IMR-90 (cell line): ENCODE measurements at regions not wholly inside any gene's neighbourhood (a gene's known extent, or its start where the extent isn't known, plus 50 kb on each side); places are given as distances from the start of the nearest gene placed in this dataset.

Experiments
- ATAC-seq: fragments of 200-7000 bp; cut with Tn5 transposase; 2 replicates; pipeline ENCODE4 v1.9.1; 2020; ENCODE audit warnings: low read depth, mild to moderate bottlenecking, moderate library complexity
- BruUV-seq: library from RNA; stranded (reverse); fragments of 400-500 nt; replicated peaks from 2 replicates; lab custom pipeline; 2021; lab: Mats Ljungman, UMichigan
- CTCF ChIA-PET: fragments of 300-600 bp; formaldehyde crosslinking; extraction: SDS; loops from one replicate; lab custom pipeline; 2021; ENCODE audit warnings: antibody characterized with exemption; lab: Yijun Ruan, JAX
- POLR2A ChIA-PET: fragments of 300-600 bp; sonication (Branson Sonifier 250); formaldehyde crosslinking; loops from one replicate; lab custom pipeline; 2022; ENCODE audit warnings: antibody characterized with exemption; ENCODE audit not compliant: unreplicated experiment; lab: Charles Lee
- DNase-seq: peaks from one replicate; pipeline ENCODE4 v3.0.0; 2013
- H2AFZ ChIP-seq: replicated peaks from 2 replicates; pipeline ENCODE3; 2013; ENCODE audit warnings: low read length, mild to moderate bottlenecking; ENCODE audit not compliant: poor library complexity
- H2AK5ac ChIP-seq: 2 replicates; pipeline ENCODE4 v1.6.1; 2013; ENCODE audit warnings: low read depth, low read length, inconsistent platforms
- H2AK9ac ChIP-seq: replicated peaks from 2 replicates; pipeline ENCODE3; 2013; ENCODE audit warnings: mild to moderate bottlenecking, low read depth, low read length, moderate library complexity; ENCODE audit not compliant: poor library complexity
- H2BK120ac ChIP-seq: 2 replicates; pipeline ENCODE4 v1.6.1; 2013; ENCODE audit warnings: low read depth, low read length, inconsistent platforms
- H2BK15ac ChIP-seq: 3 replicates; pipeline ENCODE4 v1.6.1; 2013; ENCODE audit warnings: low read depth, low read length, inconsistent platforms
- H2BK20ac ChIP-seq: 2 replicates; pipeline ENCODE4 v1.6.1; 2013; ENCODE audit warnings: low read depth, mild to moderate bottlenecking, inconsistent platforms, low read length, moderate library complexity
- H2BK5ac ChIP-seq: 2 replicates; pipeline ENCODE4 v1.6.1; 2013; ENCODE audit warnings: mild to moderate bottlenecking, low read depth, low read length, inconsistent platforms; ENCODE audit not compliant: poor library complexity, severe bottlenecking
- H3K14ac ChIP-seq: replicated peaks from 2 replicates; pipeline ENCODE4 v1.6.1; 2013; ENCODE audit warnings: low read depth, low read length, inconsistent platforms
- H3K18ac ChIP-seq: 2 replicates; pipeline ENCODE4 v1.6.1; 2013; ENCODE audit warnings: low read depth, low read length, control low read depth
- H3K23ac ChIP-seq: 2 replicates; pipeline ENCODE4 v1.6.1; 2013; ENCODE audit warnings: low read depth, low read length, inconsistent platforms
- H3K27ac ChIP-seq: 2 replicates; pipeline ENCODE4 v1.5.1; 2013; ENCODE audit warnings: mild to moderate bottlenecking, control low read depth, low read length; ENCODE audit not compliant: insufficient read depth
- H3K27me3 ChIP-seq: 2 replicates; pipeline ENCODE4 v1.6.1; 2013; ENCODE audit warnings: low read length; ENCODE audit not compliant: control insufficient read depth, insufficient read depth
- H3K36me3 ChIP-seq: 2 replicates; pipeline ENCODE4 v1.6.1; 2013; ENCODE audit warnings: low read length, mixed read lengths; ENCODE audit not compliant: control insufficient read depth, insufficient read depth
- H3K4ac ChIP-seq: 2 replicates; pipeline ENCODE4 v1.6.1; 2013; ENCODE audit warnings: low read depth, low read length, inconsistent platforms
- H3K4me1 ChIP-seq: 2 replicates; pipeline ENCODE4 v1.6.1; 2013; ENCODE audit warnings: low read length, mixed read lengths; ENCODE audit not compliant: control insufficient read depth, insufficient read depth
- H3K4me2 ChIP-seq: 2 replicates; pipeline ENCODE4 v1.6.1; 2013; ENCODE audit warnings: low read depth, mild to moderate bottlenecking, control low read depth, low read length, moderate library complexity
- H3K4me3 ChIP-seq: 2 replicates; pipeline ENCODE4 v1.5.1; 2013; ENCODE audit warnings: low read depth, mild to moderate bottlenecking, control low read depth, low read length, moderate library complexity; ENCODE audit not compliant: insufficient read depth
- H3K56ac ChIP-seq: 2 replicates; pipeline ENCODE4 v1.6.1; 2013; ENCODE audit warnings: low read length, inconsistent platforms; ENCODE audit not compliant: insufficient read depth; ENCODE audit errors: extremely low read depth
- H3K79me1 ChIP-seq, 2 experiments: 2 replicates each; pipeline ENCODE4 v1.6.1; 2013; ENCODE audit warnings: low read length in 2 of 2, inconsistent platforms in 1 of 2, low read depth in 1 of 2
- H3K9ac ChIP-seq: 2 replicates; pipeline ENCODE4 v1.6.1; 2013; ENCODE audit warnings: low read depth, low read length, control low read depth
- H3K9me1 ChIP-seq: 2 replicates; pipeline ENCODE4 v1.6.1; 2013; ENCODE audit warnings: low read length, inconsistent platforms; ENCODE audit not compliant: insufficient read depth
- H3K9me3 ChIP-seq: 2 replicates; pipeline ENCODE4 v1.6.1; 2013; ENCODE audit warnings: low read length; ENCODE audit not compliant: control insufficient read depth, insufficient read depth
- H4K20me1 ChIP-seq: 2 replicates; pipeline ENCODE4 v1.6.1; 2013; ENCODE audit warnings: low read length, inconsistent platforms; ENCODE audit not compliant: insufficient read depth
- H4K5ac ChIP-seq: 2 replicates; pipeline ENCODE4 v1.6.1; 2013; ENCODE audit warnings: mild to moderate bottlenecking, low read depth, low read length, control low read depth
- H4K8ac ChIP-seq, 2 experiments: 2 replicates each; pipeline ENCODE4 v1.6.1; 2013; ENCODE audit warnings: low read depth in 2 of 2, low read length in 2 of 2, control low read depth in 1 of 2, inconsistent platforms in 1 of 2
- H4K91ac ChIP-seq: 2 replicates; pipeline ENCODE4 v1.6.1; 2013; ENCODE audit warnings: low read depth, low read length, inconsistent platforms; ENCODE audit not compliant: insufficient read depth
- BHLHE40 ChIP-seq: fragments of 150-350 bp; IDR thresholded peaks from 2 replicates; pipeline ENCODE4 v1.6.1; 2016; ENCODE audit warnings: mild to moderate bottlenecking, low read depth, low read length
- CEBPB ChIP-seq: IDR thresholded peaks from 2 replicates; pipeline ENCODE4 v1.6.1; 2012; ENCODE audit warnings: low read depth, low read length, improper control_type of control experiment
- CHD1 ChIP-seq: IDR thresholded peaks from 2 replicates; pipeline ENCODE4 v1.6.1; 2012; ENCODE audit warnings: low read depth, low read length, improper control_type of control experiment
- CTCF ChIP-seq: conservative IDR thresholded peaks from 2 replicates; pipeline ENCODE4 v1.5.1; 2012; ENCODE audit warnings: mild to moderate bottlenecking, low read depth, low read length, improper control_type of control experiment
- ELK1 ChIP-seq: fragments of 150-350 bp; IDR thresholded peaks from 2 replicates; pipeline ENCODE4 v1.6.1; 2016; ENCODE audit warnings: low read depth, mild to moderate bottlenecking, low read length, moderate library complexity, borderline replicate concordance
- FOS ChIP-seq: fragments of 150-350 bp; IDR thresholded peaks from 2 replicates; pipeline ENCODE4 v1.6.1; 2016; ENCODE audit warnings: low read depth, low read length
- MAFK ChIP-seq: IDR thresholded peaks from 2 replicates; pipeline ENCODE4 v1.6.1; 2012; ENCODE audit warnings: low read depth, low read length, improper control_type of control experiment
- MAZ ChIP-seq: IDR thresholded peaks from 2 replicates; pipeline ENCODE4 v1.6.1; 2012; ENCODE audit warnings: low read depth, mild to moderate bottlenecking, low read length, improper control_type of control experiment, moderate library complexity, borderline replicate concordance
- MXI1 ChIP-seq: IDR thresholded peaks from 2 replicates; pipeline ENCODE4 v1.6.1; 2012; ENCODE audit warnings: low read depth, mild to moderate bottlenecking, low read length, moderate library complexity, borderline replicate concordance
- POLR2A ChIP-seq: IDR thresholded peaks from 2 replicates; pipeline ENCODE4 v1.6.1; 2012; ENCODE audit warnings: mild to moderate bottlenecking, low read depth, low read length
- RAD21 ChIP-seq: IDR thresholded peaks from 2 replicates; pipeline ENCODE4 v1.6.1; 2012; ENCODE audit warnings: low read length, improper control_type of control experiment
- RCOR1 ChIP-seq: IDR thresholded peaks from 2 replicates; pipeline ENCODE4 v1.6.1; 2012; ENCODE audit warnings: mild to moderate bottlenecking, low read length, improper control_type of control experiment; ENCODE audit not compliant: insufficient replicate concordance
- RFX5 ChIP-seq: IDR thresholded peaks from 2 replicates; pipeline ENCODE4 v1.8.0; 2012; ENCODE audit warnings: low read depth, mild to moderate bottlenecking, low read length, moderate library complexity
- SMC3 ChIP-seq: fragments of 150-350 bp; IDR thresholded peaks from 2 replicates; pipeline ENCODE4 v1.6.1; 2016; ENCODE audit warnings: low read depth, mild to moderate bottlenecking, antibody characterized with exemption, low read length, moderate library complexity
- USF2 ChIP-seq: fragments of 150-350 bp; IDR thresholded peaks from 2 replicates; pipeline ENCODE4 v1.6.1; 2017; ENCODE audit warnings: mild to moderate bottlenecking, antibody characterized with exemption, low read length, low read depth
- WGBS, 2 experiments: methylation state at CpG; one replicate each; pipeline versions ENCODE4 v1.1.5 to v1.1.7; 2013; ENCODE audit warnings: missing lambda C conversion rate in 2 of 2; ENCODE audit not compliant: insufficient read length in 1 of 2; ENCODE audit errors: extremely low coverage in 2 of 2; 5-methylcytosine and 5-hydroxymethylcytosine counted together
- dilution Hi-C: fragments of 300-500 bp; cut with HindIII; formaldehyde crosslinking; loops from one replicate; pipeline ENCODE4 v1.14.3; 2018; ENCODE audit warnings: low sequenced_read_pairs; ENCODE audit not compliant: unreplicated experiment
- in situ Hi-C: fragments of 300-500 bp; cut with MboI; formaldehyde crosslinking; loops from 3 replicates; pipeline ENCODE4 v1.14.3; 2019; ENCODE audit warnings: low sequenced_read_pairs, inconsistent platforms, mixed read lengths
- intact Hi-C: fragments of 100-400 bp; cut with micrococcal nuclease; formaldehyde crosslinking; loops from 2 replicates; pipeline ENCODE4 v1.10.0; 2022

- BruUV-seq: no TSS peak
- Histone ChIP-seq H2BK120ac (no peak overlapping the region), H3K79me1 (no peaks in the 10 kb centered on the region), H4K20me1 (no peaks in the 10 kb centered on the region), H3K18ac (no peak overlapping the region), H3K9ac (no peak overlapping the region), H3K9me3 (no peaks in the 10 kb centered on the region), H3K4me1 (no peaks in the 10 kb centered on the region), H3K36me3 (no peaks in the 10 kb centered on the region), H2BK20ac (no peak overlapping the region), H3K9me1 (no peaks in the 10 kb centered on the region), H2AK5ac (no peak overlapping the region), H2AK9ac (no peak overlapping the region), H3K56ac (no peak overlapping the region), H2BK15ac (no peak overlapping the region), H3K23ac (no peak overlapping the region), H4K91ac (no peak overlapping the region), H3K14ac (no peak overlapping the region), H4K8ac (no peak overlapping the region), H3K4me3 (no peak overlapping the region), H2AFZ (no peak overlapping the region), H3K27ac (no peak overlapping the region), H3K4me2 (no peak overlapping the region), H3K27me3 (no peaks in the 10 kb centered on the region), H3K4ac (no peak overlapping the region), H4K5ac (no peak overlapping the region), H2BK5ac (no peak overlapping the region)
- TF ChIP-seq CEBPB (no peak), RFX5 (no peak), BHLHE40 (no peak), MXI1 (no peak), MAFK (no peak), USF2 (no peak), RCOR1 (no peak), FOS (no peak), POLR2A (no peak), CTCF (no peak), MAZ (no peak), ELK1 (no peak), SMC3 (no peak), RAD21 (no peak), CHD1 (no peak)
- ChIA-PET POLR2A (no interaction called here), CTCF (no interaction called here)
- in situ Hi-C loops: no loop called here
- intact Hi-C loops: no loop called here
- ATAC-seq (no peak), DNase-seq (no peak)
- dilution Hi-C loops: no loop called here
- WGBS, 2 experiments: no CpG with 5 or more reads among the region's 1 CpG
These were observed 327.1 kb downstream of the MAFB start for GRCh38 chr20:40361916-40362315.
